Ovary (tissue), 3 donors: ENCODE measurements at regions not wholly inside any gene's neighbourhood (a gene's known extent, or its start where the extent isn't known, plus 50 kb on each side); places are given as distances from the start of the nearest gene placed in this dataset.

Experiments used
- EP300 ChIP-seq: sonication (generic); formaldehyde crosslinking; IDR thresholded peaks from one replicate; pipeline ENCODE4 v1.6.1; 2017; ENCODE audit warnings: antibody characterized with exemption
- POLR2A ChIP-seq: fragments of 450-650 bp; IDR thresholded peaks from one replicate; pipeline ENCODE4 v1.6.1; 2017; ENCODE audit warnings: antibody characterized with exemption, mild to moderate bottlenecking, moderate library complexity
- TF ChIP-seq, protein P1 (sequence below), 3 donors: fragments of 450-650 bp in 2 of 3; fragments of 200-600 bp in 1 of 3; IDR thresholded peaks; one replicate each; pipeline versions ENCODE4 v1.5.1 to v1.8.0; 2016 to 2022; ENCODE audit warnings: antibody characterized with exemption in 3 of 3, mild to moderate bottlenecking in 1 of 3
- donor health status: DM: no; HTN: no; CAD: no.

GRCh38 chr5:36792560-36793180, 83.9 kb upstream of the NIPBL start:
- TF ChIP-seq, protein P1, sequence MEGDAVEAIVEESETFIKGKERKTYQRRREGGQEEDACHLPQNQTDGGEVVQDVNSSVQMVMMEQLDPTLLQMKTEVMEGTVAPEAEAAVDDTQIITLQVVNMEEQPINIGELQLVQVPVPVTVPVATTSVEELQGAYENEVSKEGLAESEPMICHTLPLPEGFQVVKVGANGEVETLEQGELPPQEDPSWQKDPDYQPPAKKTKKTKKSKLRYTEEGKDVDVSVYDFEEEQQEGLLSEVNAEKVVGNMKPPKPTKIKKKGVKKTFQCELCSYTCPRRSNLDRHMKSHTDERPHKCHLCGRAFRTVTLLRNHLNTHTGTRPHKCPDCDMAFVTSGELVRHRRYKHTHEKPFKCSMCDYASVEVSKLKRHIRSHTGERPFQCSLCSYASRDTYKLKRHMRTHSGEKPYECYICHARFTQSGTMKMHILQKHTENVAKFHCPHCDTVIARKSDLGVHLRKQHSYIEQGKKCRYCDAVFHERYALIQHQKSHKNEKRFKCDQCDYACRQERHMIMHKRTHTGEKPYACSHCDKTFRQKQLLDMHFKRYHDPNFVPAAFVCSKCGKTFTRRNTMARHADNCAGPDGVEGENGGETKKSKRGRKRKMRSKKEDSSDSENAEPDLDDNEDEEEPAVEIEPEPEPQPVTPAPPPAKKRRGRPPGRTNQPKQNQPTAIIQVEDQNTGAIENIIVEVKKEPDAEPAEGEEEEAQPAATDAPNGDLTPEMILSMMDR (IDR thresholded peaks at IDR 0.05), result no peak
- TF ChIP-seq POLR2A (no peak), EP300 (no peak)
